SK-N-SH (cell line): ENCODE measurements at regions not wholly inside any gene's neighbourhood (a gene's known extent, or its start where the extent isn't known, plus 50 kb on each side); places are given as distances from the start of the nearest gene placed in this dataset.

ENCODE experiments used
- CTCF ChIP-seq: fragments of 200-600 bp; sonication (generic); IDR thresholded peaks from 2 replicates; pipeline ENCODE4 v1.6.1; 2017; ENCODE audit warnings: antibody characterized with exemption, mild to moderate bottlenecking, moderate library complexity
- EP300 ChIP-seq, 2 experiments: IDR thresholded peaks; 2 replicates each; pipeline versions ENCODE4 v1.4.0 to v1.6.1; 2012; ENCODE audit warnings: borderline replicate concordance in 1 of 2, low read depth in 1 of 2, low read length in 1 of 2
- EZH2phosphoT487 ChIP-seq: fragments of 200-600 bp; sonication (generic); IDR thresholded peaks from 2 replicates; pipeline ENCODE4 v1.6.1; 2017; ENCODE audit warnings: low read depth, mixed run types, mild to moderate bottlenecking, antibody characterized with exemption, moderate library complexity, borderline replicate concordance
- FOXM1 ChIP-seq: IDR thresholded peaks from 2 replicates; pipeline ENCODE4 v1.4.0; 2012; ENCODE audit warnings: low read depth, mild to moderate bottlenecking
- MAX ChIP-seq: IDR thresholded peaks from 2 replicates; pipeline ENCODE4 v1.4.0; 2012; ENCODE audit warnings: low read depth
- MXI1 ChIP-seq: IDR thresholded peaks from 2 replicates; pipeline ENCODE4 v1.6.1; 2012; ENCODE audit warnings: mild to moderate bottlenecking, low read depth, low read length, improper control_type of control experiment
- POLR2AphosphoS5 ChIP-seq: IDR thresholded peaks from 2 replicates; pipeline ENCODE4 v1.6.1; 2012; ENCODE audit warnings: low read depth, low read length
- REST ChIP-seq: IDR thresholded peaks from 2 replicates; pipeline ENCODE4 v1.6.1; 2012; ENCODE audit warnings: mild to moderate bottlenecking, low read depth, low read length, moderate library complexity
- RXRA ChIP-seq: IDR thresholded peaks from 2 replicates; pipeline ENCODE4 v1.4.0; 2012; ENCODE audit warnings: low read depth, mild to moderate bottlenecking, borderline replicate concordance
- SMC3 ChIP-seq: IDR thresholded peaks from 2 replicates; pipeline ENCODE4 v1.6.1; 2012; ENCODE audit warnings: low read depth, low read length, improper control_type of control experiment
- TCF12 ChIP-seq: IDR thresholded peaks from 2 replicates; pipeline ENCODE4 v1.4.0; 2012
- USF2 ChIP-seq: fragments of 150-350 bp; IDR thresholded peaks from 2 replicates; pipeline ENCODE4 v1.6.1; 2017; ENCODE audit warnings: antibody characterized with exemption, low read length, low read depth, borderline replicate concordance

GRCh38 chr20:19962958-19963357 lies 54.2 kb upstream of the NAA20 start:
- TF ChIP-seq CTCF (no peak), SMC3 (no peak), REST (no peak), MAX (no peak), EP300 (IDR thresholded peaks at IDR 0.05; ENCODE audit: borderline replicate concordance in 1 of 2, low read depth in 1 of 2, low read length in 1 of 2) (no peak), USF2 (no peak), EZH2phosphoT487 (no peak), TCF12 (no peak), POLR2AphosphoS5 (no peak), RXRA (no peak), MXI1 (no peak), FOXM1 (no peak)
